GM12878 (cell line): ENCODE measurements at regions not wholly inside any gene's neighbourhood (a gene's known extent, or its start where the extent isn't known, plus 50 kb on each side); places are given as distances from the start of the nearest gene placed in this dataset.

Experiments
- ATF3 ChIP-seq: IDR thresholded peaks from 2 replicates; pipeline ENCODE4 v1.6.1; 2011; ENCODE audit warnings: low read depth, mild to moderate bottlenecking, low read length, moderate library complexity, borderline replicate concordance; ENCODE audit errors: extremely low read depth
- CREB1 ChIP-seq: IDR thresholded peaks from 2 replicates; pipeline ENCODE4 v1.6.1; 2012; ENCODE audit warnings: low read depth, mild to moderate bottlenecking, inconsistent platforms
- CTCF ChIP-seq, 3 experiments: IDR thresholded peaks in 2 of 3; conservative IDR thresholded peaks in 1 of 3; 2 replicates each; pipeline ENCODE4 v1.5.1; 2011; ENCODE audit warnings: low read depth in 3 of 3, low read length in 3 of 3, mild to moderate bottlenecking in 3 of 3, control low read depth in 2 of 3, moderate library complexity in 2 of 3, inconsistent platforms in 1 of 3, mixed read lengths in 1 of 3; ENCODE audit not compliant: control insufficient read depth in 2 of 3, insufficient read depth in 1 of 3; ENCODE audit errors: extremely low read depth in 1 of 3
- FOXM1 ChIP-seq: IDR thresholded peaks from 2 replicates; pipeline ENCODE4 v1.6.1; 2012; ENCODE audit warnings: low read depth, mild to moderate bottlenecking, inconsistent platforms, low read length, moderate library complexity
- MXI1 ChIP-seq: fragments of 150-350 bp; IDR thresholded peaks from 2 replicates; pipeline ENCODE4 v1.6.1; 2011; ENCODE audit warnings: low read depth, mild to moderate bottlenecking, inconsistent platforms, low read length, improper control_type of control experiment
- SRF ChIP-seq, 2 experiments: IDR thresholded peaks; 2 replicates each; pipeline ENCODE4 v1.6.1; 2011; ENCODE audit warnings: low read depth in 2 of 2, low read length in 2 of 2, mild to moderate bottlenecking in 1 of 2, moderate library complexity in 1 of 2

DNA sequence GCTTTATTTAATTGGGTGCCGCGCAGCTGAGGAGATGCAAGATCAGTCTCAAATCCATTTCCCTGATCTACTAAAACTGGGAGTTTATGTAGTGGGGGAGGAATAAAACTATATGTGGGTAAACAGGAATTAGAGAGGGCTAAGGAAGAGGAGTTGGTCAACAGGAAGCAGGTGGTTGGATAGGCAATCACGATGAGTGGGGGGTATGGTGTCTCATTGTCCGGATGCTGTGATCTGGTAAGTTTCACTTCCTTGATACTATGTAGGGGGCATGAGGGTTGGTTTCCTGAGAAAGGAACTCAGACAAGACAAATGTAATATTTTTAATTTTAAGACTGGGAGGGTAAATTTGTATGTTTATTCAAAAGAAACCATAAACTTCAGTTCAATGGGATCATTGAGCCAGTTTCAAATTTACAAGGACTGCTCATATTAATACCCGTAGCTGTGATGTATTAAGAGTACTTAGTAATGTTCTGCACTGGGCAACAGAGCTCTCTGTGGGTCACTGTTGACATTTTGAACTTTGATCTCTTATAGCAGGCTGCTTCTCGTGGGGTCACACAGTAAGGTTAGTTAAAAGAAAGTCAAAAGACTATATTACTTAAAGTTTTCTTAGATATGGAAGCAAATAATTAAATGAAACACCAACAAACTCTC is 786.2 kb upstream of the FBXO33 start:
- no peak for TF ChIP-seq ATF3
- no peak for TF ChIP-seq MXI1
- TF ChIP-seq SRF (IDR thresholded peaks at IDR 0.05; ENCODE audit: low read depth in 2 of 2, low read length in 2 of 2), result no peak
- no peak for TF ChIP-seq CREB1
- TF ChIP-seq FOXM1, result no peak
- no peak for TF ChIP-seq CTCF (IDR thresholded peaks at IDR 0.05 in 2 of 3, conservative IDR thresholded peaks at IDR 0.05 in 1 of 3; ENCODE audit: control insufficient read depth in 2 of 3, extremely low read depth in 1 of 3, insufficient read depth in 1 of 3, low read depth in 3 of 3, low read length in 3 of 3)
